ENCODE measurements at regions not wholly inside any gene's neighbourhood (a gene's known extent, or its start where the extent isn't known, plus 50 kb on each side); places are given as distances from the start of the nearest gene placed in this dataset.

DNA sequence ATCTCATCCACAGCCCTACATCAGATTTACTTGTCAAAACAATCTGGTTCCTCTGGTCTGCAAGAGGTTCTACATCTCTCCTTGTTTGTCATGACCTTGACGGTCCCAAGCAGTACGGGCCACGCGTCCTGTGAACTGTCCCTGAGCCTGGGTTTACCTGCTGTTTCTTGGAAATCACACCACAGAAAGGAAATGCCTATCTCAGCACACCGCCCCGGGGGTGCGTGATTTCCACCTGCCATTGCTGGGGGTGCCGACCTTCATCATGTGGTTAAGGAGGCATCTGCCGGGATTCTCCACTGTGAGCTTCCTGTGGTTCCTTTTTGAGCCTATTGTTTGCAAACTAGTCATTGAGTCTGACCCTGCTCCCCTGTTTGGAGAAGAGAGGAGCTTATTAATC, 1363.4 kb downstream of the BRD1 start:
- TF ChIP-seq, protein P1, sequence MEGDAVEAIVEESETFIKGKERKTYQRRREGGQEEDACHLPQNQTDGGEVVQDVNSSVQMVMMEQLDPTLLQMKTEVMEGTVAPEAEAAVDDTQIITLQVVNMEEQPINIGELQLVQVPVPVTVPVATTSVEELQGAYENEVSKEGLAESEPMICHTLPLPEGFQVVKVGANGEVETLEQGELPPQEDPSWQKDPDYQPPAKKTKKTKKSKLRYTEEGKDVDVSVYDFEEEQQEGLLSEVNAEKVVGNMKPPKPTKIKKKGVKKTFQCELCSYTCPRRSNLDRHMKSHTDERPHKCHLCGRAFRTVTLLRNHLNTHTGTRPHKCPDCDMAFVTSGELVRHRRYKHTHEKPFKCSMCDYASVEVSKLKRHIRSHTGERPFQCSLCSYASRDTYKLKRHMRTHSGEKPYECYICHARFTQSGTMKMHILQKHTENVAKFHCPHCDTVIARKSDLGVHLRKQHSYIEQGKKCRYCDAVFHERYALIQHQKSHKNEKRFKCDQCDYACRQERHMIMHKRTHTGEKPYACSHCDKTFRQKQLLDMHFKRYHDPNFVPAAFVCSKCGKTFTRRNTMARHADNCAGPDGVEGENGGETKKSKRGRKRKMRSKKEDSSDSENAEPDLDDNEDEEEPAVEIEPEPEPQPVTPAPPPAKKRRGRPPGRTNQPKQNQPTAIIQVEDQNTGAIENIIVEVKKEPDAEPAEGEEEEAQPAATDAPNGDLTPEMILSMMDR (conservative IDR thresholded peaks at IDR 0.05; ENCODE audit: low read length), result no peak
- TF ChIP-seq EZH2phosphoT487 (IDR thresholded peaks at IDR 0.05; ENCODE audit: borderline replicate concordance), result no peak
